Activated naive CD4-positive, alpha-beta T cell treated with anti-CD3 and anti-CD28 coated beads, Interleukin-2, amount 10 ng/mL, durations not matched to agents 7 days and 5 days (primary cell): ENCODE measurements at regions not wholly inside any gene's neighbourhood (a gene's known extent, or its start where the extent isn't known, plus 50 kb on each side); places are given as distances from the start of the nearest gene placed in this dataset.

ENCODE experiments used
- CTCF ChIA-PET: fragments of 350-600 bp; sonication (Branson Sonifier 250); formaldehyde crosslinking; loops from one replicate; lab custom pipeline; 2021; ENCODE audit warnings: antibody characterized with exemption; lab: Charles Lee
- DNase-seq: peaks from one replicate; pipeline ENCODE4 v3.0.0-alpha.2; 2020
- H3K27ac Mint-ChIP-seq: one replicate; pipeline ENCODE4 v1.8.0; 2021; ENCODE audit warnings: mild to moderate bottlenecking, moderate library complexity, mixed read lengths
- H3K27me3 Mint-ChIP-seq: one replicate; pipeline ENCODE4 v1.8.0; 2021; ENCODE audit warnings: mild to moderate bottlenecking, mixed read lengths
- H3K36me3 Mint-ChIP-seq: one replicate; pipeline ENCODE4 v1.8.0; 2021; ENCODE audit warnings: mixed read lengths
- H3K4me1 Mint-ChIP-seq: one replicate; pipeline ENCODE4 v1.8.0; 2021; ENCODE audit warnings: mixed read lengths
- H3K4me3 Mint-ChIP-seq: one replicate; pipeline ENCODE4 v1.8.0; 2021; ENCODE audit warnings: mild to moderate bottlenecking, moderate library complexity, mixed read lengths
- H3K9me3 Mint-ChIP-seq: one replicate; pipeline ENCODE4 v1.8.0; 2021; ENCODE audit warnings: mixed read lengths

DNA sequence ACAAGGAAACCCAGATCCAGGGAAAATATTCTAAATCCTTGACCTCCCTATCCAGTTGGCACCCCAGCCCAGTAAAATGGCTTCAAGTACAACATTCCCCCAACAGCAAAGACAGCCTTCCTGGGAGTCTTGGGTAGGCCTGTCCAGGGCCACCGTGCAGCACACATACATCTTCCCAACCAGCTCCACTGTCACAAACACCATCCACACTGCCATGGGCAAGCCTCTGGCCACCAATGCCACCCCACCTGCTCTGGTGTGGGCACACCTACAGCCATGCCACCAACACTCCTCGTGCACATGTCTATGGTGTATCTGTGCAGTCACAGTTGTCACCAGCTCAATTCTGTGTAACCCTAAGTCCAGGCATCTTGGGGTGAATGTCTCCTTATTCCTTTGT is 193.2 kb downstream of the DAD1 start:
- no peaks in the 10 kb centered on the region for H3K36me3 Mint-ChIP-seq
- no peaks in the 10 kb centered on the region for H3K4me1 Mint-ChIP-seq
- no peak overlapping the region for H3K4me3 Mint-ChIP-seq
- DNase-seq = no peak
- H3K27ac Mint-ChIP-seq = no peak overlapping the region
- CTCF ChIA-PET = no interaction called here
- no peaks in the 10 kb centered on the region for H3K27me3 Mint-ChIP-seq
- no peaks in the 10 kb centered on the region for H3K9me3 Mint-ChIP-seq

DNA sequence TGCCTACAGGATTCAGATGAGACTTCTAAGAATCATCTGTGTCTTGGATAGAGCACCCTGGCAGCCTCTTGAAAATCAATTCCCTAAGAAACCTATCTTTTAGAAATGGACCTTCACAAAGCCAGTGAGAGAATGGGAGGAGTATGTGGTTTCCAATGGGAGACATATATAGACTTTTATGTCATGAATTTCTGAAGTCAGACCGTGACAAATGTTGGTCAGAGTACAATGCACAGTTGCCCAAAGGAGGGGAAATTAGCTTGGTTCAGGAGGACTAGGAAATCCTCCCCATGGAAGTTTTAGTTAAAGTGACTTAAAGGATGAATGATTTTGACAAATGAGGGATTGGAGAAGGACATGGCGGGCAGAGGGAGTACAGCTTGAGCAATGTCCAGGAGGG is 194.4 kb downstream of the DAD1 start:
- no peaks in the 10 kb centered on the region for H3K27me3 Mint-ChIP-seq
- H3K36me3 Mint-ChIP-seq = no peaks in the 10 kb centered on the region
- no peak for DNase-seq
- H3K4me3 Mint-ChIP-seq = no peak overlapping the region
- no peaks in the 10 kb centered on the region for H3K9me3 Mint-ChIP-seq
- no peaks in the 10 kb centered on the region for H3K4me1 Mint-ChIP-seq
- CTCF ChIA-PET = no interaction called here
- no peak overlapping the region for H3K27ac Mint-ChIP-seq

DNA sequence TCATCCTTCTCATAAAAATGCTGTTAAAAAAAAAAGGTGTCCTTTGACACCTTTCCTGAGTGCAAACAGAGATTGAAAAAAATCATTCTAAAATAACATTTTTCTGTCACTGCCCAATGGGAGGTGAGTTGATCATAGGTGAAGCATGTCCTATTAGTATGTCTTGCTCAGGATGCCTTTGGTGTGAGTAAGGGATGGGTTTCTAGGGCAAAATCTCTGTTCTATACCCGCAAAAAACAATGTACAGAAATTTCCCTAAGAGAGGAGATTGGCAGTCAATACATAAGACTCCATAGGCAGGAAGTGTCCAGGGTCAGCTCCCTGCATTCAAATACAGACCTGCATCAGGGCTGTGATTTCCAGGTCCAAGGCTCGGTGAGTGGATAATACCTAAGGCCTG is 195.2 kb downstream of the DAD1 start:
- CTCF ChIA-PET = no interaction called here
- no peak overlapping the region for H3K27ac Mint-ChIP-seq
- H3K9me3 Mint-ChIP-seq = no peaks in the 10 kb centered on the region
- H3K4me3 Mint-ChIP-seq = no peak overlapping the region
- no peak for DNase-seq
- H3K36me3 Mint-ChIP-seq = no peaks in the 10 kb centered on the region
- H3K27me3 Mint-ChIP-seq = no peaks in the 10 kb centered on the region
- H3K4me1 Mint-ChIP-seq = no peaks in the 10 kb centered on the region

DNA sequence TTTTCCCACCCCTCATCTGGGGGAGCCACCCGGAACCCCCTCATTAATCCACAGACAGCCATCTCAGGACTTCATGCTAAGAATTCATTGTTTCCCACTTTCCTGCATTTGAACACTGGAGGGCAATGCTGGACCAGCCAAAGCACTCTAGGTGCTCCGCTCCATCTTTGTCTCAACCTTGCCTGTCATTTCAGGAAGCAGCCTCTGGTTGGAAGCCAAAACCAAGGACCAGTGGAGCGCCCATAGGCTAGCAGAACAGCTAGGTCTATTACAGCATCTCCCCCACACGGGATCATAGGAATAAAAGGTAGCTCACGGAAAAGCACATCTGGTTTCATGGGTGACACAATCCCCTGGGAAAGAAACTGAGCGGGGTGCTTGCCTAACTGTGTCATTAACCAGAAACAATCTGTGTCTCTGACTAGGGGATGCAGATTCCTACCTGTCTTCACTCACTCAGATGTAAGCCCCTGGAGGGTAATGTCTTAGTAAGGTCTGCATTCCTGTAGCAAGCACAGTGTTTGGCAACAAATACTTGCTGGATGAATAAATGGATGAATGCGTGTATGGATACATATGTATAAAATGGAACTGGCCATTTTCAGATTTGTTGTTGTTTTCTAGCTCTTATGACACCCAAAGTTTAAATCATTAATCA is 197.0 kb downstream of the DAD1 start:
- DNase-seq = no peak
- H3K27me3 Mint-ChIP-seq = no peaks in the 10 kb centered on the region
- H3K36me3 Mint-ChIP-seq = no peaks in the 10 kb centered on the region
- H3K4me3 Mint-ChIP-seq = no peak overlapping the region
- CTCF ChIA-PET = no interaction called here
- no peaks in the 10 kb centered on the region for H3K4me1 Mint-ChIP-seq
- no peak overlapping the region for H3K27ac Mint-ChIP-seq
- H3K9me3 Mint-ChIP-seq = no peaks in the 10 kb centered on the region

DNA sequence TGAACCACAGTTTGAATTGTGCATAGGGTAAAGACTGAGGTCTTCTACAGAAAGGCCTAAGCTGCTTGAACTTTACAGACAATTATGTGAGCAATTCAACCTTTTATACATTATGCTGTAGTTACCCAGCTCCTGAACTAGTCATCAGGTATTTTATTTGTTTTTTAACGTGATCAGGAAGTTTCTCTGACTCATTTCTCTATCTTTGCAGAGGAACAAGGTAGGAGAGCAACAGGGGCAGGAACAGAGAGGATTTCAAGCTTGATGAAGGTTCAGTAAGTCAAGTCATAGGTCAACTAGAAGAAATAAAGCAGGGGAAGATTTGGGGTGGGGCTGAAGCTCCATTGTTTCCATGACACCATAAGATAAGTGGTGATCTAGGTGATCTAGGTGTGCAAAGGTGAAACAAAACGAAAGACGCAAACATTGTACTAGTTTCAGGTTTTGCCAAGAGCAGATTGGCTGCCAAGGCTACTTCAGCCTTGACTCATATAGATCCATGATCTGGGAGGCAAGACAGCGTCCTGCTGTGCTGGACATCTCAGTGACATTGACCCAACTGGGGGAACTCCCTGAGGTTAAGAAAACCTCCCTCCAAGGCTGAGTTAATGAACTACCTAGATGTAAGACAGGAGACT is 198.1 kb downstream of the DAD1 start:
- H3K27ac Mint-ChIP-seq = no peak overlapping the region
- no peak for DNase-seq
- no peaks in the 10 kb centered on the region for H3K36me3 Mint-ChIP-seq
- no peaks in the 10 kb centered on the region for H3K27me3 Mint-ChIP-seq
- no peaks in the 10 kb centered on the region for H3K9me3 Mint-ChIP-seq
- CTCF ChIA-PET = no interaction called here
- H3K4me1 Mint-ChIP-seq = no peaks in the 10 kb centered on the region
- no peak overlapping the region for H3K4me3 Mint-ChIP-seq

DNA sequence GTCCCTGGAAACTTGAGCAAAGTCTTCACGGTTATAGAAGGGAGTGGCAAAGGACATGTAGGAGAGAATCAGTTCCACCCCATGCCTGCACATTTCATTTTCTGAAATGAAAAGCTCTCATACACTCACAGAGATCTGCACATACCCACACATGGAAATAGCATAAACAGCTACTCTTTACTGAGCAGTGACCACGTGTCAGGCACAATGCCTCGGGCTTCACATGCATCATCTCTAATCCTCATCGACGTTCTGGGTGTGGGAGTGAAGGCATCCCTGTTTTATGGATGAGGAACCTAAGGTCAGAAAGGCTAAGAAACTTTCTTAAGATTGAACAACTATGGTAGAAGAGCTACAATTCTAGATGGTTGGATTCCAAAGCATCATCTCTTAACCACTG is 198.8 kb downstream of the DAD1 start:
- Mint-ChIP-seq H3K27ac (no peak overlapping the region), H3K4me1 (no peaks in the 10 kb centered on the region), H3K9me3 (no peaks in the 10 kb centered on the region), H3K27me3 (no peaks in the 10 kb centered on the region), H3K36me3 (no peaks in the 10 kb centered on the region), H3K4me3 (no peak overlapping the region)
- CTCF ChIA-PET = no interaction called here
- DNase-seq = no peak

DNA sequence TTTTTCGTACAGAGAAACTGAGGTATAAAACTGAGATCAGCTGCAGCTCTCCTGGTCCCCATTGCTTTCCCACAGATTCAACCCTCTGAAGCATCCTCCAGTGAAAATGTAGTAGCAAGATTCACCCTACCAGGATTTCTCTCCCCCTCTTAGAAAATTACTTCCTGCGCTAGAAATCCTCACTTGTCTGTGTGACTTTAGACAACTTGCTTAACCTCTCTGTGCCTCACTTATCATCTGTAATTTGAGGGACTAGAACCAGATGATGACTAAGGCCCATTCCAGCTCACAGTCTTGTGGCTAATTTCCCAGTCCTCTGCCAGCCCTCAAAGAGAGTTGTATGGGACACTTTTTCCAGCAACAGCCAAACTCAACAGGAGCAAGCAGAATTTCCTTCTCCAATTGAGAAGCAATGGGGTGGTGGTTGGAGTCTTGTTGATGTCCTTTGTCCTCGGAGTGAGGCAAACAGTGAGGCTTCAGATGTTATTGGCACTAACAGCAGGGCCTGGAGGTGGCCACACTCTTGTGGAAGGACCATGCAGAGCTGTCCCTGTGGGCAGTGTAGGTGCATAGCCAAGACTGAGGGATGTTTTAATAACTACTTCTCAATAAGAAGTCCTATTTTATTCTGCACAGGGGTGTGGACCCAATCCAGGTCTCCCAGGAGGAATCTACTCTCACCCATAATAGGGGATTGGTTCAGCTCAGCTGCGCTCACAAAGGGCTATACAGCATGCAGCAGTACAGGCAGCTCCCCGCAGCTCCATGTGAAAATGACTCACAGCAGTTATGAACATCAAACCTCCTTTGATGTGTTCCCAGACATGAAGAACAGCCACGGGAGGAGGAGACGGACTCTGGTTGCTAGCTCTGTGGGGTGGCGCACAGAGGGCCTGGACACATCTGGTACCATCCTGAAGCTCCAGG is 200.1 kb downstream of the DAD1 start:
- no peaks in the 10 kb centered on the region for H3K9me3 Mint-ChIP-seq
- DNase-seq = no peak
- CTCF ChIA-PET = no interaction called here

DNA sequence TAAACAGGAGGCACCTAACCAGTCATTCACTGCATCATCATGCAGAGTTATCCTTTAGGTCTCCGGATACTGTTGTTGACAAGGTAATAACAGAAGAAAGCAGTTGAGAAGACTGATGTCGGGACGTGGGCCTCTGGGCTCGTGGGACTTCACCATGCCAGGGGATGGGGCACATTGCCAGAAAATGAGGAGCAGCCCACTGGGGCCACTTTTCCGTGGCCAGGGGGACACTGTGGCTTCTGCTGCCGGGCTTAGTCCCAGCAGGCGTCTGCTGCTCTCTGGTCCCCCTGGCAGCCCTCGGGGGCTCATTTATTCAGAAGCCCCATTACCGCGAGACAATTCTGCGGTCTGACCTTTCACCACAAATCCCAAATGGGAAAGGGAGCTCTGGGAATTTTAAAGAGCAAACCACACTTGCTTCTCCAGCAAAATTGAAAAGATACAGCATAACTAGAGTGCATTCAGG is 201.2 kb downstream of the DAD1 start:
- Mint-ChIP-seq H3K4me3 (no peak overlapping the region), H3K27me3 (no peaks in the 10 kb centered on the region), H3K27ac (no peak overlapping the region), H3K4me1 (no peaks in the 10 kb centered on the region), H3K36me3 (no peaks in the 10 kb centered on the region), H3K9me3 (no peaks in the 10 kb centered on the region)
- no peak for DNase-seq
- CTCF ChIA-PET = no interaction called here

More for the DNA sequence above, 200.1 kb downstream of the DAD1 start:
- H3K27me3 Mint-ChIP-seq = no peaks in the 10 kb centered on the region
- no peaks in the 10 kb centered on the region for H3K36me3 Mint-ChIP-seq
- no peaks in the 10 kb centered on the region for H3K4me1 Mint-ChIP-seq
- no peak overlapping the region for H3K27ac Mint-ChIP-seq
- H3K4me3 Mint-ChIP-seq = no peak overlapping the region

DNA sequence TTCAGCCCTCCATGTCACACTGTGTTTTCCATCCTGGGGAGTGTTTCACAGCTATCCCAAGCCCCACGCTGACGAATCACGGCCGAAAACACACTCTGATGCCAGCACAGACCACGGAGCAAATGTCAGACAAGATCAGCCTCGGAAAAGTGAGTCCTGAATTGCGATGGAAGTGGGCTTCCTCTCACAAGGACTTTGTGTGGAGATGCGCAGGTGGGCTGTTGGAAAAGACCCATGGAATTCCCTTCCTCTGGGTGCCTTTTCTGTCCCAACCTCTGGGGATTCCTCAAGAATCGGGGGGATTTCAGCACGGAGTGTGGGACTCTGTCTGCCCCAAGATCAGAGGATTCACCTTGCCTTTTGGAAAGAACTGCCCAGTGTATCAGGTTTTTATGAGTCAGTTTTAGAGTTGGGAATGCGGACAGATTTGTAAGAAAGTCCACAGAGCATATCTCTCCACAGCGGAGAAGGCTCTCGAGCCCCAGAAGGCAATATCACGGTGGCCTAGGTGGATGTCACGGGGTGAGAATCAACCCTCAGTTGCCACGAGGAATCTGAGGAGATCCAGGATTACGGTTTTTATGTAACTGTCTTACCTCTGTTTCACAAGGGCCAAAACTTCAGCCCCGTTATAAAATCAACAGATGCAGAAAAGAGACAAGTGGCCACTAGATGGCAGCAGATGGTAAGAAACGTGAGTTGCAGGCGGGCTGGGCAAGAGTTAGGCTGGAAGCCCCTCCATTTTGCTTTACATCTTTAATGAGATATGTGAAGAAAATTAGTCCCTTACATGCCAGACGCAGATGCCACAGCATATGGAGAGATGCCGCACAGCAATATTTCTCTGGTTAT is 201.9 kb downstream of the DAD1 start:
- H3K4me3 Mint-ChIP-seq = no peak overlapping the region
- no peak for DNase-seq
- no peaks in the 10 kb centered on the region for H3K4me1 Mint-ChIP-seq
- no peaks in the 10 kb centered on the region for H3K9me3 Mint-ChIP-seq
- no peaks in the 10 kb centered on the region for H3K36me3 Mint-ChIP-seq
- no peak overlapping the region for H3K27ac Mint-ChIP-seq
- CTCF ChIA-PET = no interaction called here
- H3K27me3 Mint-ChIP-seq = no peaks in the 10 kb centered on the region

DNA sequence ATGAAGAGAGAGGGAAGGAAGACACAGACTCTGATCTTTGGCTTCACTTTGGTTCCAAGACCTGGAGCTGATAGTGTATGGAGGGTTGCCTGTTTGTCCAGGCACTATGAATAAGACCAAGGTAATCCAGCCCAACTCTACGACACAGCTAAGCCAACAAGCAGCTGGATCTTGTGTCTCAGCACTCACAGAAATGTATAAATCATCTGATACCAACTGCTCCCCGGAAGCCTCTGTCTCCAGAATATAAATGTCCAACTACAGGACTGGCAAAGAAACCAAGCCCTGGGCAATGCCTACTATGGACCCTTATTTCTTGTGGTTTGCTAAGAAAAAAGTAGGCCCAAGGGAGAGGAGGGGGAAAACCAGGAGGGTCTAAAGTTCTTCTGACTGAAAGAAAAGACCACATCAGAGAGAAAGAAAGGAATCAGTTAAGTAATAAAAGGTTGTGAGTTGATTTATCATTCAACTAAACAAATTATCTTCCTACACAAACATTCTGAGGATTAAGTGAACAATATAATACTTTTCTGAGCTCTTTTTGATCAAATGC is 204.0 kb downstream of the DAD1 start:
- CTCF ChIA-PET = no interaction called here
- Mint-ChIP-seq H3K4me3 (no peak overlapping the region), H3K27me3 (no peaks in the 10 kb centered on the region), H3K36me3 (no peaks in the 10 kb centered on the region), H3K9me3 (no peaks in the 10 kb centered on the region), H3K27ac (peak overlapping the region; percentile 77), H3K4me1 (no peaks in the 10 kb centered on the region)
- DNase-seq = no peak

DNA sequence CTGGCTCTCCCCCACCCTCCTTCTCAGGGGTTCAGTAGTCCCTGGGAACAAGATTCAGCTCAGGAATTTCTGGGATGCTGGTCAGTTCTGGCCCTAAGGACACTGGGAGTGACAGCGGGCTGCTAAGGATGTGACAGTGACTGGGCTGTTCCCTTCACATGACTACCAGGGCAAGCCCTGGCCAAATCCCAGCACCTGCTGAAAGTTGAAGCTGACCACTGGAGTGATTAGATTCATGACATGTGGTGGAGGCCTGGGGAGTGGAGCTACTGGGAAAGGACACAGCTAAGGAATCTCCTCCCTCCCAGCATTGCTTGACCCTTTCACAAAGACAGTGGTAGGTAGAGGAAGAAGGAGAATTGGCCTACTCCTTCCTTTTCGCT is 204.9 kb downstream of the DAD1 start:
- H3K27ac Mint-ChIP-seq = no peak overlapping the region
- H3K4me3 Mint-ChIP-seq = no peak overlapping the region
- no peak for DNase-seq
- no peaks in the 10 kb centered on the region for H3K27me3 Mint-ChIP-seq
- H3K9me3 Mint-ChIP-seq = no peaks in the 10 kb centered on the region
- CTCF ChIA-PET = no interaction called here
- H3K4me1 Mint-ChIP-seq = no peaks in the 10 kb centered on the region
- H3K36me3 Mint-ChIP-seq = no peaks in the 10 kb centered on the region

DNA sequence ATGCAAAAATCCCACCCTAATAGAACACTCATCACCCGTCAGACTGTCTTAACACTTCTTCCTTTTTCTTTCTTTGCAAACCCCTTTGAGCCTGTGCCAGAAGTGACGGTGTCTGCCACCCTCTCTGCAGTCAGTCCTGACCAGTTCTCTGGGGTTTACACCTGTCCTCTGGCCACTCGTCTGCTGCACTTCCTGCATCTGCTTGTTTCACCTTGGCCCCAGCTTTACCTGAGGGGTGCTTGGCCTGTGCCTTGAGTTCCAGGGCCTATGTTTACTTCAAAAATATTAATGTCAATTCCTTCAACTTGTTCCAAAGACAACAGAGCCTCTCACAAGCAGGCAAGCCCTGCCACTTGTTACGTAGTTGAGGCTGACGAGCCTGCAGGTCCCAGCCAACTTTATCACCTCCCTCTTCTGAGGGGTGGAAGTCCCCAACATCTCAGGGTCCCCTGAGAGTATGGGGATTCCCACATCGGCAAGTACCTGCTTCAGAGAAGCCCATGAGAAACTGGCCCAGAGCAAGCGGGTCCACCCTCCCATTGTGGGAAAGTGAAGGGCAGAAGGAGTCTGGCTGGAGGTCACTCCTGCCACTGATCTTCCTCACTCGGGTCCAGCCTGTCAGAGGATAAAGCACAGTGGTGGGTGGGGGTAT is 205.4 kb downstream of the DAD1 start:
- no peaks in the 10 kb centered on the region for H3K4me1 Mint-ChIP-seq
- H3K27me3 Mint-ChIP-seq = no peaks in the 10 kb centered on the region
- DNase-seq = no peak
- peak overlapping the region; percentile 64 for H3K27ac Mint-ChIP-seq
- CTCF ChIA-PET = no interaction called here
- H3K4me3 Mint-ChIP-seq = no peak overlapping the region
- H3K9me3 Mint-ChIP-seq = no peaks in the 10 kb centered on the region
- H3K36me3 Mint-ChIP-seq = no peaks in the 10 kb centered on the region

DNA sequence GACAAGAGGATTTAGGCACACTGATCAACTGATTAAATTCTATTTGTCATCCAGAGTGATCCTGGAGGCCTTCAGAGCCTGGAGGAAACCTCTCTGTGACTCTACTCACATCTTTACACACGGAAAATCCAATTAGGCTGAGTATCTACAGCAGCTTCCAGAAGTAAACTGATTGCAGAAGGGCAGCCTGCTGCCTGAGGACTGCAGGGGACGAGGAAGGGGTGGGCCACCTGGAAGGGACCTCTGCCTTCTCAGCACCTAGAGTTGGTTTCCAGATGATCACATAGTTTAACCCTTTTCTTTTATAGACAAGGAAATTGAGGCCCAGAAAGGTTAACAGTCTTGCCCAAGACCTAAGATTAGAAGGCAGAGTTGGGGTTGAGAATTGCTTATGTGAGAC is 206.1 kb downstream of the DAD1 start:
- Mint-ChIP-seq H3K36me3 (no peaks in the 10 kb centered on the region), H3K9me3 (no peaks in the 10 kb centered on the region), H3K27ac (no peak overlapping the region), H3K27me3 (no peaks in the 10 kb centered on the region), H3K4me1 (no peaks in the 10 kb centered on the region), H3K4me3 (no peak overlapping the region)
- CTCF ChIA-PET = no interaction called here
- no peak for DNase-seq
